SK-N-SH (cell line): ENCODE measurements at regions not wholly inside any gene's neighbourhood (a gene's known extent, or its start where the extent isn't known, plus 50 kb on each side); places are given as distances from the start of the nearest gene placed in this dataset.

Experiments used
- EP300 ChIP-seq, 2 experiments: IDR thresholded peaks; 2 replicates each; pipeline versions ENCODE4 v1.4.0 to v1.6.1; 2012; ENCODE audit warnings: borderline replicate concordance in 1 of 2, low read depth in 1 of 2, low read length in 1 of 2
- TF ChIP-seq, protein P1 (sequence below): fragments of 200-600 bp; sonication (generic); IDR thresholded peaks from 2 replicates; pipeline ENCODE4 v1.6.1; 2017; ENCODE audit warnings: antibody characterized with exemption, mild to moderate bottlenecking, moderate library complexity

DNA sequence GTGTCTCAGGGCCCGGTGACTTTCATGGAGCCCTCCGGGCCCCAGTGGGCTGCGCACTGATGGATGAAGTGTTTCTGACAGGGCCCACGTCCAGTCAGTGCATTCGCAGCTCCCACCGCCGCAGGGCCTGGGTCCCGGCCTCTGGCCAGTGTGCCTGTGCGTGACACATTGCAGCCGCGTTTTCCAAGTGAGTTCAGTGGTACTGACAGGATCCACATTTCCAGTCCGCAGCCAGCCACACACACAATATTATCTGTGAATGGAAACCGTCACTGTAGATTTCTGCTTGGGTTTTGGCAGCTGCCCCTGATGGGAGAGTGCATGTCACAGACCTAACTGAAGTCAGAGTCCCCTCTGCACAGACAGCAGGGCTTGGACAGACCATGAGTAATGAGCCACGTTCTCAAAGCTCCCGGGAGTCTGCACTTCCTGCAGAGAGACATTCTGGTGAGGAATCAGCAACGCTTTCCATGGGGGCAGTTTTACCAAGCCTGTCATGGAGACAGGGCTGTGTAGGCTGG, 171.4 kb downstream of the MYLK4 start:
- TF ChIP-seq EP300 (IDR thresholded peaks at IDR 0.05; ENCODE audit: borderline replicate concordance in 1 of 2, low read depth in 1 of 2, low read length in 1 of 2) = no peak
- TF ChIP-seq, protein P1, sequence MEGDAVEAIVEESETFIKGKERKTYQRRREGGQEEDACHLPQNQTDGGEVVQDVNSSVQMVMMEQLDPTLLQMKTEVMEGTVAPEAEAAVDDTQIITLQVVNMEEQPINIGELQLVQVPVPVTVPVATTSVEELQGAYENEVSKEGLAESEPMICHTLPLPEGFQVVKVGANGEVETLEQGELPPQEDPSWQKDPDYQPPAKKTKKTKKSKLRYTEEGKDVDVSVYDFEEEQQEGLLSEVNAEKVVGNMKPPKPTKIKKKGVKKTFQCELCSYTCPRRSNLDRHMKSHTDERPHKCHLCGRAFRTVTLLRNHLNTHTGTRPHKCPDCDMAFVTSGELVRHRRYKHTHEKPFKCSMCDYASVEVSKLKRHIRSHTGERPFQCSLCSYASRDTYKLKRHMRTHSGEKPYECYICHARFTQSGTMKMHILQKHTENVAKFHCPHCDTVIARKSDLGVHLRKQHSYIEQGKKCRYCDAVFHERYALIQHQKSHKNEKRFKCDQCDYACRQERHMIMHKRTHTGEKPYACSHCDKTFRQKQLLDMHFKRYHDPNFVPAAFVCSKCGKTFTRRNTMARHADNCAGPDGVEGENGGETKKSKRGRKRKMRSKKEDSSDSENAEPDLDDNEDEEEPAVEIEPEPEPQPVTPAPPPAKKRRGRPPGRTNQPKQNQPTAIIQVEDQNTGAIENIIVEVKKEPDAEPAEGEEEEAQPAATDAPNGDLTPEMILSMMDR = no peak
